Common myeloid progenitor, CD34-positive (primary cell): ENCODE measurements at regions not wholly inside any gene's neighbourhood (a gene's known extent, or its start where the extent isn't known, plus 50 kb on each side); places are given as distances from the start of the nearest gene placed in this dataset.

Experiments
- CTCF ChIA-PET: fragments of 350-600 bp; sonication (Branson Sonifier 250); formaldehyde crosslinking; loops from one replicate; lab custom pipeline; 2021; ENCODE audit warnings: antibody characterized with exemption; lab: Charles Lee
- POLR2A ChIA-PET: fragments of 350-600 bp; sonication (Branson Sonifier 250); formaldehyde crosslinking; loops from one replicate; lab custom pipeline; 2021; ENCODE audit warnings: antibody characterized with exemption; lab: Charles Lee
- DNase-seq, 3 donors: peaks; one replicate each; pipeline versions ENCODE4 v3.0.0 to v3.0.0-alpha.2; 2013
- H3K27ac ChIP-seq, 2 experiments: 1 replicate in 1 of 2; 2 replicates in 1 of 2; pipeline ENCODE4 v1.7.0; 2013; ENCODE audit warnings: inconsistent platforms in 2 of 2, low read length in 2 of 2, mild to moderate bottlenecking in 2 of 2, low read depth in 1 of 2, moderate library complexity in 1 of 2; ENCODE audit not compliant: severe bottlenecking in 2 of 2, insufficient read depth in 1 of 2, poor library complexity in 1 of 2
- H3K27me3 ChIP-seq, 5 experiments: replicated peaks in 2 of 5; 1 replicate in 3 of 5; 2 replicates in 2 of 5; pipeline versions ENCODE4 v1.6.1 to v1.7.0; 2013; ENCODE audit warnings: low read length in 4 of 5, mild to moderate bottlenecking in 2 of 5, moderate library complexity in 2 of 5, inconsistent platforms in 1 of 5; ENCODE audit not compliant: insufficient read depth in 5 of 5, control insufficient read depth in 4 of 5
- H3K36me3 ChIP-seq, 4 experiments: 1 replicate in 2 of 4; 2 replicates in 2 of 4; pipeline versions ENCODE4 v1.6.1 to v1.7.0; 2013; ENCODE audit warnings: low read length in 3 of 4, control low read depth in 1 of 4, mild to moderate bottlenecking in 1 of 4; ENCODE audit not compliant: control insufficient read depth in 4 of 4, insufficient read depth in 4 of 4
- H3K4me1 ChIP-seq, 4 experiments: 1 replicate in 3 of 4; 2 replicates in 1 of 4; pipeline versions ENCODE4 v1.6.1 to v1.7.1; 2013; ENCODE audit warnings: low read length in 3 of 4, mild to moderate bottlenecking in 3 of 4, control low read depth in 1 of 4, inconsistent platforms in 1 of 4, moderate library complexity in 1 of 4; ENCODE audit not compliant: control insufficient read depth in 4 of 4, insufficient read depth in 4 of 4; ENCODE audit errors: control extremely low read depth in 1 of 4
- H3K4me3 ChIP-seq, 7 experiments: 1 replicate in 4 of 7; 2 replicates in 3 of 7; pipeline versions ENCODE4 v1.5.1 to v1.7.0; 2013; ENCODE audit warnings: mild to moderate bottlenecking in 7 of 7, low read length in 6 of 7, moderate library complexity in 6 of 7, inconsistent platforms in 2 of 7, low read depth in 2 of 7, control low read depth in 1 of 7; ENCODE audit not compliant: insufficient read depth in 4 of 7, control insufficient read depth in 1 of 7; ENCODE audit errors: extremely low read depth in 1 of 7
- H3K9me3 ChIP-seq, 5 experiments: 1 replicate in 4 of 5; 2 replicates in 1 of 5; pipeline versions ENCODE4 v1.6.1 to v1.7.1; 2013; ENCODE audit warnings: low read length in 4 of 5, mild to moderate bottlenecking in 2 of 5, inconsistent platforms in 1 of 5, low read depth in 1 of 5, moderate library complexity in 1 of 5; ENCODE audit not compliant: control insufficient read depth in 4 of 5, insufficient read depth in 2 of 5; ENCODE audit errors: control extremely low read depth in 1 of 5
- WGBS: methylation state at CpG from one replicate; pipeline ENCODE4 v1.1.5; 2013; ENCODE audit not compliant: insufficient coverage; 5-methylcytosine and 5-hydroxymethylcytosine counted together

GRCh38 chr1:30174499-30174898 lies 548.9 kb downstream of the MATN1 start:
- CTCF ChIA-PET: no interaction called here
- no peak overlapping the region for H3K27ac ChIP-seq
- H3K36me3 ChIP-seq: no peaks in the 10 kb centered on the region
- H3K27me3 ChIP-seq: peaks cover 0 to 3% (median 0%) of the 10 kb centered on the region in 5 experiments
- no peaks in the 10 kb centered on the region for H3K9me3 ChIP-seq
- no CpG with 5 or more reads among the region's 2 CpGs for WGBS
- no peak overlapping the region for H3K4me3 ChIP-seq
- no peaks in the 10 kb centered on the region for H3K4me1 ChIP-seq
- DNase-seq: no peak
- POLR2A ChIA-PET: no interaction called here

GRCh38 chr1:30173560-30173959 lies 549.8 kb downstream of the MATN1 start:
- ChIA-PET CTCF (no interaction called here), POLR2A (no interaction called here)
- 80% methylated on average over 2 of the region's 2 CpGs for WGBS
- Histone ChIP-seq H3K9me3 (peaks cover 0 to 1% (median 0%) of the 10 kb centered on the region in 5 experiments), H3K4me1 (no peaks in the 10 kb centered on the region), H3K27me3 (peaks cover 0 to 3% (median 0%) of the 10 kb centered on the region in 5 experiments), H3K27ac (no peak overlapping the region), H3K36me3 (no peaks in the 10 kb centered on the region), H3K4me3 (no peak overlapping the region)
- no peak for DNase-seq

- DNase-seq: no peak
- H3K4me3 ChIP-seq: no peak overlapping the region
- H3K27ac ChIP-seq: no peak overlapping the region
- H3K9me3 ChIP-seq: peaks cover 0 to 1% (median 0%) of the 10 kb centered on the region in 5 experiments
- H3K36me3 ChIP-seq: no peaks in the 10 kb centered on the region
- CTCF ChIA-PET: no interaction called here
- WGBS: 100% methylated on average over 2 of the region's 2 CpGs
- POLR2A ChIA-PET: no interaction called here
- H3K4me1 ChIP-seq: no peaks in the 10 kb centered on the region
- H3K27me3 ChIP-seq: peaks cover 0 to 3% (median 0%) of the 10 kb centered on the region in 5 experiments
Measured at GRCh38 chr1:30172757-30173156, 550.6 kb downstream of the MATN1 start.

GRCh38 chr1:30172299-30172694 lies 551.1 kb downstream of the MATN1 start:
- no peak for DNase-seq
- peaks cover 0 to 1% (median 0%) of the 10 kb centered on the region in 5 experiments for H3K9me3 ChIP-seq
- no peaks in the 10 kb centered on the region for H3K36me3 ChIP-seq
- H3K27ac ChIP-seq: no peak overlapping the region
- 100% methylated on average over 3 of the region's 5 CpGs for WGBS
- CTCF ChIA-PET: no interaction called here
- H3K4me3 ChIP-seq: no peak overlapping the region
- peaks cover 0 to 3% (median 0%) of the 10 kb centered on the region in 5 experiments for H3K27me3 ChIP-seq
- POLR2A ChIA-PET: no interaction called here
- no peaks in the 10 kb centered on the region for H3K4me1 ChIP-seq

GRCh38 chr1:30171537-30172298 lies 551.7 kb downstream of the MATN1 start:
- H3K27me3 ChIP-seq: peaks cover 0 to 4% (median 0%) of the 10 kb centered on the region in 5 experiments
- POLR2A ChIA-PET: no interaction called here
- no peaks in the 10 kb centered on the region for H3K36me3 ChIP-seq
- no peak for DNase-seq
- no peak overlapping the region for H3K27ac ChIP-seq
- H3K9me3 ChIP-seq: peaks cover 0 to 1% (median 0%) of the 10 kb centered on the region in 5 experiments
- WGBS: 100% methylated on average over 8 of the region's 9 CpGs
- CTCF ChIA-PET: no interaction called here
- no peaks in the 10 kb centered on the region for H3K4me1 ChIP-seq
- H3K4me3 ChIP-seq: no peak overlapping the region

GRCh38 chr1:30169269-30169668 lies 554.1 kb downstream of the MATN1 start:
- CTCF ChIA-PET: no interaction called here

GRCh38 chr1:30166174-30166573 lies 557.2 kb downstream of the MATN1 start:
- no peak overlapping the region for H3K27ac ChIP-seq
- peaks cover 0 to 6% (median 0%) of the 10 kb centered on the region in 4 experiments for H3K4me1 ChIP-seq
- peaks cover 0 to 4% (median 0%) of the 10 kb centered on the region in 5 experiments for H3K9me3 ChIP-seq
- CTCF ChIA-PET: no interaction called here
- no peak for DNase-seq
- no peaks in the 10 kb centered on the region for H3K36me3 ChIP-seq
- peaks cover 0 to 7% (median 4%) of the 10 kb centered on the region in 5 experiments for H3K27me3 ChIP-seq
- H3K4me3 ChIP-seq: no peak overlapping the region
- POLR2A ChIA-PET: no interaction called here
- WGBS: 82% methylated on average over 5 of the region's 5 CpGs

More at GRCh38 chr1:30169269-30169668, 554.1 kb downstream of the MATN1 start:
- POLR2A ChIA-PET: no interaction called here
- 94% methylated on average over 4 of the region's 4 CpGs for WGBS
- DNase-seq: no peak
- H3K27me3 ChIP-seq: peaks cover 0 to 4% (median 2%) of the 10 kb centered on the region in 5 experiments
- no peaks in the 10 kb centered on the region for H3K36me3 ChIP-seq
- H3K4me3 ChIP-seq: no peak overlapping the region
- H3K4me1 ChIP-seq: no peaks in the 10 kb centered on the region
- H3K9me3 ChIP-seq: peaks cover 0 to 1% (median 0%) of the 10 kb centered on the region in 5 experiments
- H3K27ac ChIP-seq: no peak overlapping the region
